Thyroid gland (tissue), 4 donors: ENCODE measurements at regions not wholly inside any gene's neighbourhood (a gene's known extent, or its start where the extent isn't known, plus 50 kb on each side); places are given as distances from the start of the nearest gene placed in this dataset.

Experiments
- POLR2A ChIP-seq, 2 donors: fragments of 450-650 bp; IDR thresholded peaks; one replicate each; pipeline ENCODE4 v1.6.1; 2017; ENCODE audit warnings: antibody characterized with exemption in 2 of 2, mild to moderate bottlenecking in 2 of 2, moderate library complexity in 1 of 2
- TF ChIP-seq, protein P1 (sequence below), 6 experiments: fragments of 200-600 bp in 3 of 6; fragments of 450-650 bp in 3 of 6; sonication (generic) in 3 of 6; IDR thresholded peaks; one replicate each; pipeline ENCODE4 v1.5.1; 2016 to 2019; ENCODE audit warnings: antibody characterized with exemption in 6 of 6, mild to moderate bottlenecking in 2 of 6, inconsistent platforms in 1 of 6, moderate library complexity in 1 of 6

DNA sequence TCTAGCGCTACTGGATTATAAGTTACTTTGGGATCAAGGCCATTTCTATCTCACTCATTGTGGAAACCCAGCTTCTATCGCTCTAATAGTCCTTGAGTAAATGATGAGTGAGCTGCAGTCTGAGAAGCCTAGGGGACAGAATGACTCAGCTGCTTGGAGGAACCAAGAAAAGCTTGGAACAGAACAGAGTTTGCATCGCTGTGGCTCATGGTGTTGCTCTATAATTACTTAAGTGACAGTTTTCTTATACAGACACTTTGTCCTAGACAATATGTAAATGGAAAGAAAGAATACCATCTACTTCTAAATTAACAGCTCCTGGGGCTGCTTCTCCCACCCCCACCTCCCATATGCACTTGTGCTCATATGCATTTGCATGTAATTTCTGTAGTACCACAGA, 156.9 kb downstream of the SLIT2 start:
- TF ChIP-seq, protein P1, sequence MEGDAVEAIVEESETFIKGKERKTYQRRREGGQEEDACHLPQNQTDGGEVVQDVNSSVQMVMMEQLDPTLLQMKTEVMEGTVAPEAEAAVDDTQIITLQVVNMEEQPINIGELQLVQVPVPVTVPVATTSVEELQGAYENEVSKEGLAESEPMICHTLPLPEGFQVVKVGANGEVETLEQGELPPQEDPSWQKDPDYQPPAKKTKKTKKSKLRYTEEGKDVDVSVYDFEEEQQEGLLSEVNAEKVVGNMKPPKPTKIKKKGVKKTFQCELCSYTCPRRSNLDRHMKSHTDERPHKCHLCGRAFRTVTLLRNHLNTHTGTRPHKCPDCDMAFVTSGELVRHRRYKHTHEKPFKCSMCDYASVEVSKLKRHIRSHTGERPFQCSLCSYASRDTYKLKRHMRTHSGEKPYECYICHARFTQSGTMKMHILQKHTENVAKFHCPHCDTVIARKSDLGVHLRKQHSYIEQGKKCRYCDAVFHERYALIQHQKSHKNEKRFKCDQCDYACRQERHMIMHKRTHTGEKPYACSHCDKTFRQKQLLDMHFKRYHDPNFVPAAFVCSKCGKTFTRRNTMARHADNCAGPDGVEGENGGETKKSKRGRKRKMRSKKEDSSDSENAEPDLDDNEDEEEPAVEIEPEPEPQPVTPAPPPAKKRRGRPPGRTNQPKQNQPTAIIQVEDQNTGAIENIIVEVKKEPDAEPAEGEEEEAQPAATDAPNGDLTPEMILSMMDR (IDR thresholded peaks at IDR 0.05): no peak
- TF ChIP-seq POLR2A (IDR thresholded peaks at IDR 0.05): no peak
